Stimulated activated memory B cell treated with anti-CD40 and anti-IgM and Interleukin-4, amounts not matched to agents 10 μg/mL and 1 μg/mL and 100 μg/mL, for 72 hours (primary cell): ENCODE measurements at regions not wholly inside any gene's neighbourhood (a gene's known extent, or its start where the extent isn't known, plus 50 kb on each side); places are given as distances from the start of the nearest gene placed in this dataset.
A peak's percentile ranks its signal among the peaks of the same experiment; 100 is the strongest.

Experiments used
- ATAC-seq: fragments of 150-1000 bp; cut with Tn5 transposase; 2 replicates; pipeline ENCODE4 v1.10.0; 2021
- H3K27ac Mint-ChIP-seq: one replicate; pipeline ENCODE4 v1.8.0; 2022; ENCODE audit warnings: mild to moderate bottlenecking, mixed read lengths
- H3K27me3 Mint-ChIP-seq: one replicate; pipeline ENCODE4 v1.8.0; 2022; ENCODE audit warnings: mixed read lengths
- H3K36me3 Mint-ChIP-seq: one replicate; pipeline ENCODE4 v1.8.0; 2022; ENCODE audit warnings: mixed read lengths
- H3K4me1 Mint-ChIP-seq: one replicate; pipeline ENCODE4 v1.8.0; 2022; ENCODE audit warnings: mixed read lengths
- H3K4me3 Mint-ChIP-seq: one replicate; pipeline ENCODE4 v1.8.0; 2022; ENCODE audit warnings: mild to moderate bottlenecking, moderate library complexity, mixed read lengths
- H3K9me3 Mint-ChIP-seq: one replicate; pipeline ENCODE4 v1.8.0; 2022; ENCODE audit warnings: mixed read lengths

DNA sequence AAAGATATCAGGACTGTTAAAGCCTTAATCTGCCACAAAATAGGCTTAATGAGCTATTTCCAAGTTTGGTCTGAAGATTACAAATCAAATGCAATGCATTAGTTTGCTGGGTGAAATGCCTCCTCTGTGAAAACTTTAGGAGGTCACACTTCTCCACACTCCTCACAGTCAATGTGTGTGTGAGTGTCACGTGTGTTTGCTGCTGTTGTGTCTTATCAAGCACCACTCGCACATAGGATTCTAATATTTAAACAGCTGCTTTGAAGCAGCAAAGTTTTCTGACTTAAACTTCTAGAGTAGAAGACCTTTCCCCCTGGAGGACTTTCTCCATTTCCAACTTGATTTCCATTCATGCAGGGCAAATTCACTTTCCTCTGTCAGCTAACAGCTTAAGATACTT lies 203.2 kb upstream of the PEX5L start:
- no peak for ATAC-seq
- Mint-ChIP-seq H3K36me3 (no peaks in the 10 kb centered on the region), H3K27me3 (no peaks in the 10 kb centered on the region), H3K4me1 (no peaks in the 10 kb centered on the region), H3K9me3 (no peaks in the 10 kb centered on the region), H3K4me3 (no peak overlapping the region), H3K27ac (no peak overlapping the region)

DNA sequence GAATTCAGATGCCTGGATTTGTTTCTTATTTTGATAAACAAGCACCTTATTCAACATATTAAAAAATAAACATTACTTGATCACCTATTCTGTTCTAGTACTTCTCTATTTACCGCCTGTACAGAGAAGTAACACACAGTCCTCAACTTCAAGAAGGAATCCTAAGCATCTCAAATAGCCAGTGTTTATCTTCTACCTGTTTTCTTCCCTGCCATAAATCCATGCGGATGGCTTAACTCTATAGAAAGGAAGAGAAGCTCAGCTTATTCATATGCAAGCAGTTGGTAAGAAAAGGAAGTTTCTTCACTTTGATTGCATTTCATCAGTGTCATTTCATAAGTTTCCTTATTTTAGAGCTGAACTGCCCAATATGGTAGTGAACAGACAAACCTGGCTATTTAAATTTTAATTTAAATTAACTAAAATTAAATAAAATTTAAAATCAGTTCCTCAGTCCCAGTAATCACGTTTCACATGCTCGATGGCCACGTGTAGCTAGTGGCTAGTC lies 210.0 kb upstream of the PEX5L start:
- Mint-ChIP-seq H3K9me3 (no peaks in the 10 kb centered on the region), H3K4me1 (no peaks in the 10 kb centered on the region), H3K4me3 (no peak overlapping the region)

DNA sequence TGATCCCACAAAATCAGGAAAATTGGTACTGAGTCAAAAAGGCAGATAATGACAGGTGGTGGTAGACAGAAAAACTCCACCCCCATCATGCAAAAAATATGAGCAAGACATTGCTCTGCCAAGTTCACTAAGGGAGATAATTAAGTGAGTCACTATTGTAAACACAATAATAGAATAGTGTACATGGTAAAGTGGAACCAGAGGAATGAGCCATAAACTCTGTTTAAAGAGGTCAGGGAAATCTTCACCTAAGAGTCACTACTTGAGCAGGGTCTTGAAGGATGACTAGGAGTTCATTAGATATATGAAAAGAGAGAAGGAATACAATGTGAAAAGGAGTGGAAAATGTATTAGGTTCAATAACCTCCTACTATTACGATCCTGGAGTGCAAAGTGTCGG lies 213.4 kb upstream of the PEX5L start:
- no peaks in the 10 kb centered on the region for H3K4me1 Mint-ChIP-seq
- peaks cover 2% of the 10 kb centered on the region for H3K9me3 Mint-ChIP-seq
- no peak overlapping the region for H3K4me3 Mint-ChIP-seq
- H3K36me3 Mint-ChIP-seq, result no peaks in the 10 kb centered on the region
- H3K27me3 Mint-ChIP-seq, result peaks cover 36% of the 10 kb centered on the region
- ATAC-seq, result no peak
- no peak overlapping the region for H3K27ac Mint-ChIP-seq

More for the DNA sequence above, 210.0 kb upstream of the PEX5L start:
- Mint-ChIP-seq H3K27ac (no peak overlapping the region), H3K36me3 (no peaks in the 10 kb centered on the region), H3K27me3 (peaks cover 18% of the 10 kb centered on the region)
- ATAC-seq, result no peak

DNA sequence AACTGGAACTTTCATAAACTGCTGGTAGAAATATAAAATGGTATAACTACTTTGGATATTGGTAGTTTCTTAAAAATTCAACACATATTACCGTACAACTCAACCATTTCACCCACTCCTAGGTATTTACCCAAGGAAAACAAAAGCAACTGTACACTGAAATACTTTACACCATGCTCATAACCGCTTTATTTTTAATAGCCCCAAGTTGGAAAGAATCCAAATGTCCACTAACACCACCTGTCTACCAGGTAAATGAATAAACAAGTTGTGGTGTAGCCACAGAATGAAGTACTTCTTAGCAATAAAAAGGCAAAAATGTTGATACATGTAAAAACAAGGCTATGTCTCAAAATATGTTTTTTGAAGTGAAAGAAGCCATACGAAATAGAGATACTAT lies 215.9 kb upstream of the PEX5L start:
- H3K4me1 Mint-ChIP-seq, result no peaks in the 10 kb centered on the region
- peaks cover 6% of the 10 kb centered on the region for H3K9me3 Mint-ChIP-seq
- no peak overlapping the region for H3K4me3 Mint-ChIP-seq
- no peak overlapping the region for H3K27ac Mint-ChIP-seq
- no peaks in the 10 kb centered on the region for H3K36me3 Mint-ChIP-seq
- peaks cover 49% of the 10 kb centered on the region for H3K27me3 Mint-ChIP-seq
- no peak for ATAC-seq

DNA sequence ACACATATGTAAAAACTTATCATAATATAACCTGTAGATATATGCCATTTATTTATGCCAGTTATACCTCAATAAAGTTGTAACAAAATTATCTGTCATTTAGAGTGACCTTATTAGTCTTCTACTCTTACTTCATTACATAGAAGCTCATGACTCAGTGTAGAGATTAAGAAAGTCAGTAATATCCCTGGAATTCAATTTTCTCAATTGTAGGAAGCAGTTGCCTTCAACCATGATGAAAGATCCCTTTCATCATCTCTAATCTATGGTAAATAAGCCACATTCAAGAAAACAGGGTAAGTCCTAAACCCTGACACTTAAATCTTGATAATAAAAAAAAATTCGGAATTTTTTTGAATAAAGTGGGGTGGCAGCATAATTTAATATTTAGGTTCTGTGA lies 216.5 kb upstream of the PEX5L start:
- H3K4me3 Mint-ChIP-seq, result no peak overlapping the region
- H3K27me3 Mint-ChIP-seq, result peaks cover 49% of the 10 kb centered on the region
- H3K27ac Mint-ChIP-seq, result no peak overlapping the region
- no peaks in the 10 kb centered on the region for H3K4me1 Mint-ChIP-seq
- peaks cover 11% of the 10 kb centered on the region for H3K9me3 Mint-ChIP-seq
- H3K36me3 Mint-ChIP-seq, result no peaks in the 10 kb centered on the region
- no peak for ATAC-seq

DNA sequence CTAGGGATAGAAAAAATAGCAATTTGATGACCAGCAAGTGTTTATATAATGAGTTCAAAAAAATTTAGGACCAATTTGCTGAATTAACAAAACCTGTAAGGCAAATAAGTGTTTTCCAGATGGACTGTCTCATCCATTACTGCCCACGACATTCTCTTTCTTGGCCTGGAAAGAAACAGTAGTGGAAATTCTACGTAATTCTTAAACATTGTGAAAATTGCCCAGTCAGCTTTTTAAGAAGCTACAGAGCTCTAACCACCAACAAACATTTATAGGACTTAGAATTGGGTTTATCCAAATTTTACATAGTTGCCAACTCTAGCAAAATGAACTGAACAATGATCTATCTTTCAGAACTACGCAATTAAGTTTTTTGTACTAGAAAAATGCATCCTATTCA lies 227.7 kb upstream of the PEX5L start:
- no peak for ATAC-seq
- Mint-ChIP-seq H3K36me3 (peaks cover 7% of the 10 kb centered on the region), H3K4me3 (no peak overlapping the region), H3K9me3 (peaks cover 21% of the 10 kb centered on the region), H3K27me3 (peaks cover 20% of the 10 kb centered on the region), H3K4me1 (peaks cover 12% of the 10 kb centered on the region), H3K27ac (no peak overlapping the region)

DNA sequence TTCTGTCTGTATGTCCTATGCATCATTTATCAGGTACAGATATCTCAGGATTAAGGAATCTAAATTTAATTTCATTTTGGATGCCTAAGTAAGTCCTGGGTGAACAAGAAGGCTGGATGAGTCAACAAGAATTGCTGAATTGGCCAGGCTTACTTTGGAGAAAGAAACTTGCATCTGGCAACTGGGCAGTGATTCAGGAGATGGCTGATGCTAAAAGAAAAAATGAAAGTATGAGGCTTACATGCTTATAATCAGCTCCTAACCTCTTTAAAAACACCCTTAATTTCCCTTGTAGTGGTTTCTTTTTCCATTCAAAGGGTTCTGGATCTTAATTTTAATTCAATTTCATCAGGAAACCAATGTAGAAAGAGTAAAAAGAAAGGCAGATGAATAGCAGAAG lies 228.8 kb upstream of the PEX5L start:
- Mint-ChIP-seq H3K4me1 (peaks cover 12% of the 10 kb centered on the region), H3K36me3 (peaks cover 2% of the 10 kb centered on the region), H3K9me3 (peaks cover 12% of the 10 kb centered on the region), H3K27me3 (peaks cover 9% of the 10 kb centered on the region), H3K4me3 (no peak overlapping the region), H3K27ac (no peak overlapping the region)
- ATAC-seq, result no peak

DNA sequence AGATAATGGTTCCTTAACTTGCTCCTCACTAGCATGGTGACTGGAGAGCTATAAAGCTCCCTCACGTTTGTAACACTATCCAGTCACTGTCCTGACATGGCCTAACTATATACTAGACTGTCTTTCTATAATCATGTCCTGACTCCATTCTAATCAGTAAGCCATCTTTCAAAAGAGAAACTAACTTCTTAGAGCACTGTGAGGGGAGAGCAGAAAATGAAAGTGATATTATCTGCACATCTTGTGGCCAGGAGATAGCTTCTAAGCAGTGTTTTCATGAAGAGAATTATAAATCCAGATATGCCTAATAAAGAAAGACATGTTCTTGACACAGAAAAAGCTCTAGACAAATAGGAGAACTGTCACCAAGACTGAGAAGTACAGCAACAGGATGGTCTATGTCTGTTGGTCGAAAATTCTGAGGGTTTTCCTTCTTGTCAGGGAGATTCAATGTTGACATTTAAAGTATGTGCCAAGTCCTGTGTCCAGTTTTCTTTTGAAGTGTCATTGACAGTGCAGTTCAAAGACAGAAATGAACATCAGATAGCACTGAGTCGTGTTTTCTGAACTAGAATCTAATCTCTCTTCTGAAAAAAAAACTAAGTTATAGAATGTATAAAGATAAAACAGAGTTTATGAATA lies 230.6 kb upstream of the PEX5L start:
- ATAC-seq, result peak; percentile 67
- H3K36me3 Mint-ChIP-seq, result no peaks in the 10 kb centered on the region
- no peaks in the 10 kb centered on the region for H3K27me3 Mint-ChIP-seq
- peaks cover 12% of the 10 kb centered on the region for H3K4me1 Mint-ChIP-seq
- peak overlapping the region; percentile 72 for H3K27ac Mint-ChIP-seq
- H3K9me3 Mint-ChIP-seq, result peaks cover 4% of the 10 kb centered on the region
- H3K4me3 Mint-ChIP-seq, result peak overlapping the region; percentile 42

DNA sequence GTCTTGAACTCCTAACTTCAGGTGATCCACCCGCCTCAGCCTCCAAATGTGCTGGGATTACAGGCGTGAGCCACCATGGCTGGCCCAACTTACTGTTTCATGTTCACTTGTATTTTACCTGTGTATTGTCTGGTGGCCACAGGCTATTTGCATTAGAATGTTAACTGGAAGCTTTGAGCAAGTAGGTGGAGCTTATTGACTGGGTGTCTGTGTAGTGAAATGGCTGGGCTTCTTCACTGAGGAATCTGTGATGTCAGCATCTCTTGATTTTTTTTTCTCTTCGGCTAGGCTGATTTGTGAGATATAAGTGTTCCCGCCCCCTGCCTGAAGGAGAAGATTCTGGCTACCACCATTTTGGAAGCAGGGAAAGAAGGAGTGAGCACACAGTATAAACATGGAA lies 237.8 kb upstream of the PEX5L start:
- no peaks in the 10 kb centered on the region for H3K27me3 Mint-ChIP-seq
- H3K4me1 Mint-ChIP-seq, result peaks cover 20% of the 10 kb centered on the region
- ATAC-seq, result no peak
- H3K36me3 Mint-ChIP-seq, result no peaks in the 10 kb centered on the region
- H3K9me3 Mint-ChIP-seq, result peaks cover 4% of the 10 kb centered on the region
- no peak overlapping the region for H3K4me3 Mint-ChIP-seq
- H3K27ac Mint-ChIP-seq, result no peak overlapping the region

DNA sequence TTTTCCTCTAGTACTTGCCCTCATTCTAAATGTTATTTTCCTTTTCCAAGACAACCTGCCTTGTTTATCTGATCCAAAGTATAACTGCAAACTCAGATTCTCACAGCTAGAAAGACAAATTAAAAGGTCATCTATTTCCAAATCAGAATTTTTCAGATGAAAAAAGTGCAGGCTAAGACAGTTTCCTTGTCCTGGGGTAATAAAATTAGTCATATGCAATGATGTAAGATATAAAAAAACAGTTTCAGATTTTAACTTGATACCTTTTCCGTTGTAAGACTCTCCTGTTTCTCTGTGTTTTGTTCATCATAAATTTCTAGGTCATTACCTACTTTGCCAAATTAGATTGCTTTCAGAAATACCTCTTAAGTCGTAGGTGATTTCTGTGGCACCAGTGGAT lies 238.4 kb upstream of the PEX5L start:
- no peaks in the 10 kb centered on the region for H3K27me3 Mint-ChIP-seq
- peaks cover 21% of the 10 kb centered on the region for H3K4me1 Mint-ChIP-seq
- ATAC-seq, result no peak
- no peaks in the 10 kb centered on the region for H3K36me3 Mint-ChIP-seq
- no peak overlapping the region for H3K4me3 Mint-ChIP-seq
- peaks cover 4% of the 10 kb centered on the region for H3K9me3 Mint-ChIP-seq
- no peak overlapping the region for H3K27ac Mint-ChIP-seq

DNA sequence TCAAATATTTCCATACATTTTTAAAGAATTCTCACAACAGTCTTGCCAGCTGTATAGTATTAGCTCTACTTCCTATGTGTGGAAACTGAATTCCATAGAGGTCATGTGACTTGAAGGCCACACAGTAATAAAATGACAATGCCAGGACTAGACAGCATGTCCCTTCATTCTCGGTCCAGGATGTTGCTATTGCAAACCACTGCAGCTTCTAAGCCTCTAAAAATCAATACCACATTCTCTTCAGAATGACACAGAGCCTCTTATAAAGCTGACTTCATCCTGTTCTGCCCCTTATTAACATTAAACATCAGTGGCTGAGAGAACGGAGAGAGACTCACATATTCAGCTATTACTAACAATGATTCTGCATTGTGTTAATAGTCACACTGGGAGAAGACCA lies 240.3 kb upstream of the PEX5L start:
- no peak overlapping the region for H3K4me3 Mint-ChIP-seq
- peaks cover 21% of the 10 kb centered on the region for H3K4me1 Mint-ChIP-seq
- H3K9me3 Mint-ChIP-seq, result no peaks in the 10 kb centered on the region
- H3K36me3 Mint-ChIP-seq, result no peaks in the 10 kb centered on the region
- H3K27ac Mint-ChIP-seq, result no peak overlapping the region
- H3K27me3 Mint-ChIP-seq, result no peaks in the 10 kb centered on the region
- no peak for ATAC-seq

DNA sequence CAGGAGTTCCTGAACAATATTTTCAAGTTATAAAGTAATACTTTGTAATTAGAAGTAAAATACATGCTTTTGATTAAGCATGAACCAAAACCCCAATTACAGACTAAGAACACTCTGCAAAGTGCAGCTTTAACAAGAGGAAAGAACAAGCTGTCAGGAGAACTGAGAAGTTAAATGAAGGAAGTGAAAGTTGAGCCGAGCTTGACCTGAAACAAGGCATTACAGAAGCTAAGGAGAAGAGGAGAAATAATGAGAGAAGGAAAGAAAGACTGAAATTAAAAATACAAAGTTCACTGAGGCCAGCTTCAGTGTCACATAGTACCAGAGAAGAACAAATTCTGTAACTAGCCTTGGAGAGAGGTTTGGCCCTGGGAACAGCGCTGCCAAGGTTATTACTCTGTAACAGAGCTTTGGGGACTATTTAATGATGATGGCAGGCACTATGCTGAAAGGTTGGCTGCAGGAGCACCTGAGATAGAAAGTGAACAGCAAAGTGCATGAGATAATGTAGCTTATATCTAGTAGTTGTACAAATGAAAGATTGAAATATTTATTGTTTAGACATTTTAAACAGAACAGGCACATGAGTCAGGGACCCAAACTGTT lies 241.9 kb upstream of the PEX5L start:
- Mint-ChIP-seq H3K27ac (no peak overlapping the region), H3K27me3 (no peaks in the 10 kb centered on the region), H3K4me3 (no peak overlapping the region), H3K36me3 (no peaks in the 10 kb centered on the region), H3K9me3 (no peaks in the 10 kb centered on the region), H3K4me1 (peaks cover 21% of the 10 kb centered on the region)
- peak; percentile 89 for ATAC-seq

DNA sequence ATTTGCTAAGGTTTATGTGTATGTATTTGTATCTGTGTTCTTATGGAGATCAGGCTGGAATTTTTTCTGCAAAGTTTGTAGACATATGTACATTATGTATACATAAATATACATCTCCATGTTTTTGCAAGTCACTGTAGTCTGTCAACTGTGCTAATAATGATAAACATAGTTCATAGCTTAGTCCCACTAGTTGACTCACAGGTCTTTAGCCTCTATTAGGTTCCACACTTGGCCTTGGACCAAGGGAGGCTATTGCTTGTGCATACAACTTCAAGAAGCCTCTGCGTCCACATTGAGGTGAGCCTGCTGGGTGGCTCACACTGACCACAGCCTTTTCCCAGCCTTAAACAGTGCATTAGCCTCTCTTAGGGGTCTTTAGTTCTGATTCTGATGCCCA lies 243.8 kb upstream of the PEX5L start:
- Mint-ChIP-seq H3K4me3 (no peak overlapping the region), H3K4me1 (peaks cover 21% of the 10 kb centered on the region), H3K9me3 (no peaks in the 10 kb centered on the region), H3K36me3 (no peaks in the 10 kb centered on the region), H3K27me3 (no peaks in the 10 kb centered on the region), H3K27ac (no peak overlapping the region)
- ATAC-seq, result no peak

DNA sequence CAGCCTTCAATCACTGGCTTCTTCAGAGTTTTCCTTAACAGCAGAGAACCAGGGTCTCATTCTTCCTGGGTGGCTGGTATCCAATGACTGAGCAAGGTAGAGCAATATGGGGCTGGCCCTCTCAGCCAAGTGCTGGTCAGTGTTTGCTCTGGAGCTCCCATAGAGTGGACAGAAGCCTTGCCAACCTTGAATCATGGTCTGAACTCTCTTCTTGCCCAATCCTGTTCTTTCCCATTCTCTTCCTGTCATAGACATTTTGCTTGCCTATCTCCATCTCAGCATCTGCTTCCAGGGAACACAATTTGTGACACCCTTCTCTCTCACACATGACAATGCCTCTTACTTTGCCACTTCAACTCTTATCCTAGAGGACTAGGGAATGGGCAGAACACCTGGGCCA lies 245.6 kb upstream of the PEX5L start:
- H3K27me3 Mint-ChIP-seq, result peaks cover under 1% of the 10 kb centered on the region
- no peak overlapping the region for H3K27ac Mint-ChIP-seq
- H3K36me3 Mint-ChIP-seq, result no peaks in the 10 kb centered on the region
- no peaks in the 10 kb centered on the region for H3K9me3 Mint-ChIP-seq
- no peak overlapping the region for H3K4me3 Mint-ChIP-seq
- peaks cover 21% of the 10 kb centered on the region for H3K4me1 Mint-ChIP-seq
- ATAC-seq, result no peak

DNA sequence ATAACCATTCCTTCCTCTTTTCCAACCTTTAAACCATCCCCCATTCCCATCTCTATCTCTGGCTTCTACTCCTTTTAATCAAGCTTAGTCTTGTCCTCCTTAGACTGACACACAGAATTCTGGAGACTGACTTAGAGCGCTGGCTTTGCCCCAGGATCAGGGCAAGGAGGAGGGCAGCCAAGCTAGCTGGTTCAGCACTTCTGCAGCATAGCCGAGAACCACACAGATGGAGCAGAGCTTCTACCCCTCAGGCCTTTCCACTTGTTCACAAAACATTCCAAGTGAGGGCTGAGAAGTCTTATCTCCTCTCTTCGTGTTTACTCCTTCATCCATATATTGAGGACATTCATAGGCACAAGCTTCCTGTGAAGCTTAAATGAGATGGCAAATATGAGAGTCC lies 246.5 kb upstream of the PEX5L start:
- H3K9me3 Mint-ChIP-seq, result no peaks in the 10 kb centered on the region
- H3K27ac Mint-ChIP-seq, result no peak overlapping the region
- no peaks in the 10 kb centered on the region for H3K36me3 Mint-ChIP-seq
- peaks cover 13% of the 10 kb centered on the region for H3K4me1 Mint-ChIP-seq
- no peak overlapping the region for H3K4me3 Mint-ChIP-seq
- ATAC-seq, result no peak
- H3K27me3 Mint-ChIP-seq, result peaks cover 9% of the 10 kb centered on the region

DNA sequence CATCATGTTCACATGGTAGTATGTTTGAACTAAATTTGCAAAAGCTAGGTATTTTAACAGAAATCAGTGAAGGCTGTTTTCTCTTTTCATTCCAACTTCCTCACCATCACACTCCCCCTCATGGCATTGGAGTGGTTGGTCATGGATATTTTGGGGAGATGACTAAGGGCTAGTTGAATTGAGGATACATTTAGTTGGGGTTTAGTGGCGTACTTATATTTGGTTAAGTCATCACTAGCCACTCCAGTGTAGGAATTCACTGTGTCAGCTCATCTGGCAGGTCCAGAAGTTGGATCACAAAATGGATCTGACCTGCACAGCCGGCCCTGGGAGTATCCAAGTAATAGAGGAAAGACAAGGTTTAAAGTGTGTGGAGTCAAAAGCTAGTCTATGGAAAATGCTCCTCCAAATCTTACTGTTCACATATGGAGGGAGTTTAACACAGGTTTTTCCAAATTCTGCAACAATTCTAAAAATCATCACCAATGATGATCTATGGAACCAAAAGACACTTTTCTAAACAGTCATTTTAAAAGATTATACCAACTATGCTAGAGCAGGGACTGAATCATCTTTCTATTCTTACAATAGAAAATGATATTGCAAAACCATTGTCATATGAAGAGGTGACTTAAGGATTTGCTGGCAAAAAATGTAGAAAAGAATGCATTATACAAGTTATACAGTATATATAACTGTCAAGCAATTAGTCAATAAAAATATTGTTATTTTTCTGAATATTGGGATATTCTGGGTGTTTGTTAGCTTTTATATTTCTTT lies 247.8 kb upstream of the PEX5L start:
- no peak overlapping the region for H3K4me3 Mint-ChIP-seq
- ATAC-seq, result no peak
- peaks cover 9% of the 10 kb centered on the region for H3K27me3 Mint-ChIP-seq
- no peaks in the 10 kb centered on the region for H3K9me3 Mint-ChIP-seq
- peaks cover under 1% of the 10 kb centered on the region for H3K4me1 Mint-ChIP-seq
- no peak overlapping the region for H3K27ac Mint-ChIP-seq
- H3K36me3 Mint-ChIP-seq, result no peaks in the 10 kb centered on the region
